HepG2 (cell line): ENCODE measurements at regions not wholly inside any gene's neighbourhood (a gene's known extent, or its start where the extent isn't known, plus 50 kb on each side); places are given as distances from the start of the nearest gene placed in this dataset.

Source experiments
- ATAC-seq: fragments of 200-7000 bp; cut with Tn5 transposase; 3 replicates; pipeline ENCODE4 v1.9.1; 2020; ENCODE audit warnings: mild to moderate bottlenecking, moderate library complexity
- BruUV-seq: library from RNA; stranded (reverse); fragments of 400-500 nt; replicated peaks from 2 replicates; lab custom pipeline; 2021; lab: Mats Ljungman, UMichigan
- CTCF ChIA-PET: fragments of 300-600 bp; formaldehyde crosslinking; extraction: SDS; loops from one replicate; lab custom pipeline; 2021; ENCODE audit warnings: low total read pairs, inconsistent platforms, low intra/inter-chr PET ratio; lab: Yijun Ruan, JAX
- POLR2A ChIA-PET: fragments of 350-600 bp; sonication (Branson Sonifier 250); formaldehyde crosslinking; loops from one replicate; lab custom pipeline; 2020; ENCODE audit warnings: antibody characterized with exemption, inconsistent platforms; lab: Yijun Ruan, JAX
- DNase-seq: peaks from one replicate; pipeline ENCODE4 v3.0.0-alpha.2; 2015; ENCODE audit warnings: low spot score
- FAIRE-seq: peaks from 3 replicates; lab custom pipeline; 2011; peaks lifted over from hg19 to GRCh38; lab: Jason Lieb, UNC
- H2AFZ ChIP-seq: one replicate; pipeline ENCODE4 v1.6.1; 2011; ENCODE audit warnings: low read length, inconsistent platforms
- H3K27ac ChIP-seq: fragments of 300-600 bp; 3 replicates; pipeline ENCODE4 v1.8.0; 2011; ENCODE audit warnings: mixed run types, mild to moderate bottlenecking, mixed read lengths, low read length, inconsistent platforms; ENCODE audit not compliant: insufficient read depth; ENCODE audit errors: extremely low read length
- H3K27me3 ChIP-seq, 2 experiments: fragments of 200-600 bp in 1 of 2; 2 replicates in 1 of 2; 3 replicates in 1 of 2; pipeline versions ENCODE4 v1.6.0 to v1.8.0; 2011; ENCODE audit warnings: low read length in 2 of 2, mild to moderate bottlenecking in 2 of 2, moderate library complexity in 2 of 2, inconsistent platforms in 1 of 2; ENCODE audit not compliant: insufficient read depth in 2 of 2, control insufficient read depth in 1 of 2
- H3K36me3 ChIP-seq, 2 experiments: fragments of 200-600 bp in 1 of 2; replicated peaks in 1 of 2; 2 replicates in 1 of 2; 3 replicates in 1 of 2; pipeline versions ENCODE4 v1.5.1 to v1.8.0; 2011; ENCODE audit warnings: low read length in 2 of 2, inconsistent platforms in 1 of 2; ENCODE audit not compliant: insufficient read depth in 2 of 2, control insufficient read depth in 1 of 2
- H3K4me1 ChIP-seq: 2 replicates; pipeline ENCODE4 v1.5.1; 2012; ENCODE audit warnings: low read length, inconsistent platforms; ENCODE audit not compliant: insufficient read depth
- H3K4me2 ChIP-seq: 2 replicates; pipeline ENCODE4 v1.6.0; 2011; ENCODE audit warnings: low read depth, low read length, inconsistent platforms
- H3K4me3 ChIP-seq, 3 experiments: fragments of 200-600 bp in 1 of 3; sonication (generic), shearing (Covaris generic) in 1 of 3; replicated peaks in 1 of 3; 2 replicates each; pipeline ENCODE4 v1.5.1; 2011 to 2016; ENCODE audit warnings: low read length in 3 of 3, inconsistent platforms in 2 of 3, low read depth in 2 of 3, mild to moderate bottlenecking in 2 of 3, control low read depth in 1 of 3, mixed read lengths in 1 of 3; ENCODE audit not compliant: insufficient read depth in 1 of 3
- H3K79me2 ChIP-seq: one replicate; pipeline ENCODE4 v1.6.1; 2011; ENCODE audit warnings: low read length, inconsistent platforms; ENCODE audit not compliant: insufficient read depth
- H3K9ac ChIP-seq: 2 replicates; pipeline ENCODE4 v1.6.0; 2011; ENCODE audit warnings: mild to moderate bottlenecking, low read depth, low read length, inconsistent platforms; ENCODE audit not compliant: insufficient read depth
- H3K9me3 ChIP-seq: 2 replicates; pipeline ENCODE4 v1.5.1; 2012; ENCODE audit warnings: mild to moderate bottlenecking, low read length
- H4K20me1 ChIP-seq: 2 replicates; pipeline ENCODE4 v1.6.0; 2011; ENCODE audit warnings: inconsistent platforms, mild to moderate bottlenecking, low read length, moderate library complexity; ENCODE audit not compliant: insufficient read depth
- HNRNPH1 ChIP-seq: fragments of 200-400 bp; formaldehyde crosslinking; optimal IDR thresholded peaks from 2 replicates; pipeline ENCODE3; 2017; ENCODE audit warnings: mild to moderate bottlenecking, low read depth, low read length
- ISL2 ChIP-seq: sonication (generic); formaldehyde crosslinking; IDR thresholded peaks from 2 replicates; pipeline ENCODE4 v1.5.0; 2020; ENCODE audit warnings: missing genetic modification reagents
- MED13 ChIP-seq: sonication (generic); formaldehyde crosslinking; IDR thresholded peaks from 2 replicates; pipeline ENCODE4 v1.5.0; 2020; ENCODE audit warnings: missing genetic modification reagents
- NFYB ChIP-seq: sonication (generic); formaldehyde crosslinking; IDR thresholded peaks from 2 replicates; pipeline ENCODE4 v1.4.0; 2020; ENCODE audit warnings: missing genetic modification reagents
- ONECUT2 ChIP-seq: sonication (generic); formaldehyde crosslinking; IDR thresholded peaks from 2 replicates; pipeline ENCODE4 v1.4.0; 2020; ENCODE audit warnings: missing genetic modification reagents
- SPEN ChIP-seq: sonication (generic); formaldehyde crosslinking; IDR thresholded peaks from 2 replicates; pipeline ENCODE4 v1.5.1; 2020; ENCODE audit warnings: low read depth, mild to moderate bottlenecking, missing genetic modification reagents
- TBP ChIP-seq: sonication (generic); formaldehyde crosslinking; IDR thresholded peaks from 2 replicates; pipeline ENCODE4 v1.5.0; 2020; ENCODE audit warnings: missing genetic modification reagents
- TEAD2 ChIP-seq: sonication (generic); formaldehyde crosslinking; IDR thresholded peaks from 2 replicates; pipeline ENCODE4 v1.9.0; 2021; ENCODE audit warnings: missing genetic modification reagents
- TP53 ChIP-seq: sonication (generic); formaldehyde crosslinking; conservative IDR thresholded peaks from 2 replicates; pipeline ENCODE4 v1.4.0; 2020; ENCODE audit warnings: missing genetic modification reagents
- ZNF296 ChIP-seq: sonication (generic); formaldehyde crosslinking; conservative IDR thresholded peaks from 2 replicates; pipeline ENCODE4 v1.5.0; 2020; ENCODE audit warnings: mild to moderate bottlenecking, missing genetic modification reagents
- ZNF350 ChIP-seq: sonication (generic); formaldehyde crosslinking; IDR thresholded peaks from 2 replicates; pipeline ENCODE4 v1.4.0; 2020; ENCODE audit warnings: mild to moderate bottlenecking, low read depth, missing genetic modification reagents, borderline replicate concordance
- ZNF430 ChIP-seq: sonication (generic); formaldehyde crosslinking; IDR thresholded peaks from 2 replicates; pipeline ENCODE4 v1.9.0; 2021; ENCODE audit warnings: mild to moderate bottlenecking, missing genetic modification reagents
- ZNF569 ChIP-seq: sonication (generic); formaldehyde crosslinking; IDR thresholded peaks from 2 replicates; pipeline ENCODE4 v1.5.0; 2020; ENCODE audit warnings: mild to moderate bottlenecking, missing genetic modification reagents, moderate library complexity, borderline replicate concordance
- ZNF720 ChIP-seq: sonication (generic); formaldehyde crosslinking; IDR thresholded peaks from 2 replicates; pipeline ENCODE4 v1.4.0; 2020; ENCODE audit warnings: missing genetic modification reagents
- ZNF777 ChIP-seq: sonication (generic); formaldehyde crosslinking; IDR thresholded peaks from 2 replicates; pipeline ENCODE4 v1.4.0; 2020; ENCODE audit warnings: missing genetic modification reagents
- ZNF879 ChIP-seq: sonication (generic); formaldehyde crosslinking; IDR thresholded peaks from 2 replicates; pipeline ENCODE4 v1.8.1; 2023; ENCODE audit warnings: missing genetic modification reagents
- WGBS: methylation state at CpG from one replicate; pipeline ENCODE4 v1.1.6; 2017; ENCODE audit warnings: low lambda C conversion rate; 5-methylcytosine and 5-hydroxymethylcytosine counted together
- in situ Hi-C: cut with HindIII; loops from 2 replicates; pipeline ENCODE4 v1.10.0; 2017; ENCODE audit warnings: low pct_unique_long_range_greater_than_20kb; ENCODE audit not compliant: extremely low pct_ligation_motif_present
- intact Hi-C: fragments of 100-400 bp; cut with micrococcal nuclease; formaldehyde crosslinking; loops from one replicate; pipeline ENCODE4 v1.10.0; 2022; ENCODE audit not compliant: unreplicated experiment
- TF ChIP-seq, protein P1 (sequence below): IDR thresholded peaks from 2 replicates; pipeline ENCODE4 v1.6.1; 2016; ENCODE audit warnings: missing biosample characterization, missing genetic modification reagents, low read depth
- TF ChIP-seq, protein P2 (sequence below): IDR thresholded peaks from 2 replicates; pipeline ENCODE4 v1.6.1; 2016; ENCODE audit warnings: low read depth

DNA sequence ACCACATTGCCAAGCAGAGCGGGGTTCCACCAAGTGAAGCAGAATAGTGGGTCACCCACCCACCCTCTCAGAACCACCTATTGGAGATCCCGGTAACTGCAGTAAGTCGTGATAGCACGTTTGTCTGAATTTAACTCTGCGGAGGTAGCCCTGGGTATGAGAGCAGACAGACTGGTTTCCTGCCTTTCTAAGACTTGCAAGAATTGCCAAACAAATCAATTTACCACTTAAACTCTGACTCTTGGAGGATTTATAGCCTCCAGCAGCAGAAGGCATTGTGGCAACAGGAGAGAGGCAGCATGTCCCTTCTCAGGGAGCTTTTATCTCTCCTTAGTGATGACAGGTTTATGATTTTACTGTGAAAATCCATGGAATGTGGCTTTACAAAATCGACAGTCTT, 287.9 kb upstream of the FMN2 start:
- H3K27me3 ChIP-seq: no peaks in the 10 kb centered on the region
- no TSS peak for BruUV-seq
- H3K9ac ChIP-seq: no peak overlapping the region
- H3K27ac ChIP-seq: no peak overlapping the region
- ATAC-seq (no peak), FAIRE-seq (no peak), DNase-seq (no peak)
- 15% methylated on average over 6 of the region's 6 CpGs for WGBS
- no peaks in the 10 kb centered on the region for H4K20me1 ChIP-seq
- no peak overlapping the region for H2AFZ ChIP-seq
- in situ Hi-C loops: no loop called here
- intact Hi-C loops: no loop called here
- no peaks in the 10 kb centered on the region for H3K79me2 ChIP-seq
- H3K36me3 ChIP-seq: no peaks in the 10 kb centered on the region
- no peaks in the 10 kb centered on the region for H3K9me3 ChIP-seq
- H3K4me3 ChIP-seq: no peak overlapping the region
- H3K4me1 ChIP-seq: no peaks in the 10 kb centered on the region
- CTCF ChIA-PET: no interaction called here
- H3K4me2 ChIP-seq: no peak overlapping the region
- POLR2A ChIA-PET: no interaction called here
- no peak for TF ChIP-seq ZNF350 (CRISPR knock-in tag)
- TF ChIP-seq ISL2 (CRISPR knock-in tag): no peak
- TF ChIP-seq HNRNPH1: no peak
- no peak for TF ChIP-seq MED13
- TF ChIP-seq ZNF569 (CRISPR knock-in tag): no peak
- no peak for TF ChIP-seq ZNF720
- no peak for TF ChIP-seq TBP
- TF ChIP-seq, protein P1, sequence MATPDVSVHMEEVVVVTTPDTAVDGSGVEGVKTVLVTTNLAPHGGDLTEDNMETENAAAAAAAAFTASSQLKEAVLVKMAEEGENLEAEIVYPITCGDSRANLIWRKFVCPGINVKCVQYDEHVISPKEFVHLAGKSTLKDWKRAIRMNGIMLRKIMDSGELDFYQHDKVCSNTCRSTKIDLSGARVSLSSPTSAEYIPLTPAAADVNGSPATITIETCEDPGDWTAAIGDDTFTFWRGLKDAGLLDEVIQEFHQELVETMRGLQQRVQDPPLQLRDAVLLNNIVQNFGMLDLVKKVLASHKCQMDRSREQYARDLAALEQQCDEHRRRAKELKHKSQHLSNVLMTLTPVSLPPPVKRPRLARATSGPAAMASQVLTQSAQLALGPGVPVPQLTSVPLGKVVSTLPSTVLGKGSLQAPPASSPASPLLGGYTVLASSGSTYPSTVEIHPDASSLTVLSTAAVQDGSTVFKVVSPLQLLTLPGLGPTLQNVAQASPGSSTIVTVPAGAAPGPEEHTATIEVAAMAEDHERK (CRISPR knock-in tag): no peak
- TF ChIP-seq ZNF777 (CRISPR knock-in tag): no peak
- TF ChIP-seq NFYB (CRISPR knock-in tag): no peak
- no peak for TF ChIP-seq ZNF430
- no peak for TF ChIP-seq ONECUT2 (CRISPR knock-in tag)
- TF ChIP-seq ZNF879: no peak
- no peak for TF ChIP-seq TEAD2 (CRISPR knock-in tag)
- no peak for TF ChIP-seq TP53 (CRISPR knock-in tag)
- no peak for TF ChIP-seq SPEN (CRISPR knock-in tag)
- TF ChIP-seq ZNF296 (CRISPR knock-in tag): no peak
- TF ChIP-seq, protein P2, sequence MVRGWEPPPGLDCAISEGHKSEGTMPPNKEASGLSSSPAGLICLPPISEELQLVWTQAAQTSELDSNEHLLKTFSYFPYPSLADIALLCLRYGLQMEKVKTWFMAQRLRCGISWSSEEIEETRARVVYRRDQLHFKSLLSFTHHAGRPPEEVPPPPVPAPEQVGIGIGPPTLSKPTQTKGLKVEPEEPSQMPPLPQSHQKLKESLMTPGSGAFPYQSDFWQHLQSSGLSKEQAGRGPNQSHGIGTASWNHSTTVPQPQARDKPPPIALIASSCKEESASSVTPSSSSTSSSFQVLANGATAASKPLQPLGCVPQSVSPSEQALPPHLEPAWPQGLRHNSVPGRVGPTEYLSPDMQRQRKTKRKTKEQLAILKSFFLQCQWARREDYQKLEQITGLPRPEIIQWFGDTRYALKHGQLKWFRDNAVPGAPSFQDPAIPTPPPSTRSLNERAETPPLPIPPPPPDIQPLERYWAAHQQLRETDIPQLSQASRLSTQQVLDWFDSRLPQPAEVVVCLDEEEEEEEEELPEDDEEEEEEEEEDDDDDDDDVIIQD: no peak
